Suprapubic skin (tissue), 4 donors: ENCODE measurements at regions not wholly inside any gene's neighbourhood (a gene's known extent, or its start where the extent isn't known, plus 50 kb on each side); places are given as distances from the start of the nearest gene placed in this dataset.

ENCODE experiments used
- DNase-seq, 2 donors: peaks; one replicate each; pipeline ENCODE4 v3.0.0-alpha.2; 2019; ENCODE audit warnings: low spot score in 2 of 2
- H3K27ac ChIP-seq: fragments of 200-600 bp; sonication (generic); one replicate; pipeline ENCODE4 v1.5.1; 2019
- H3K27me3 ChIP-seq: fragments of 200-600 bp; sonication (generic); one replicate; pipeline ENCODE4 v1.5.1; 2019
- H3K36me3 ChIP-seq: fragments of 200-600 bp; sonication (generic); one replicate; pipeline ENCODE4 v1.5.1; 2019
- H3K4me1 ChIP-seq: fragments of 200-600 bp; sonication (generic); one replicate; pipeline ENCODE4 v1.5.1; 2019
- H3K4me3 ChIP-seq: fragments of 200-600 bp; sonication (generic); one replicate; pipeline ENCODE4 v1.5.1; 2019; ENCODE audit warnings: mild to moderate bottlenecking
- H3K9me3 ChIP-seq: fragments of 200-600 bp; sonication (generic); one replicate; pipeline ENCODE4 v1.5.1; 2019
- EP300 ChIP-seq: sonication (generic); formaldehyde crosslinking; IDR thresholded peaks from one replicate; pipeline ENCODE4 v1.6.1; 2017; ENCODE audit warnings: antibody characterized with exemption
- POLR2A ChIP-seq, 2 donors: fragments of 450-650 bp; IDR thresholded peaks; one replicate each; pipeline ENCODE4 v1.6.1; 2017; ENCODE audit warnings: antibody characterized with exemption in 2 of 2, mild to moderate bottlenecking in 2 of 2, moderate library complexity in 2 of 2
- POLR2AphosphoS5 ChIP-seq, 3 donors: sonication (generic); formaldehyde crosslinking; IDR thresholded peaks; one replicate each; pipeline ENCODE4 v1.6.1; 2017; ENCODE audit warnings: antibody characterized with exemption in 3 of 3
- WGBS: methylation state at CpG from one replicate; pipeline ENCODE4 v1.1.5; 2018; 5-methylcytosine and 5-hydroxymethylcytosine counted together
- TF ChIP-seq, protein P1 (sequence below), 2 donors: fragments of 200-600 bp in 1 of 2; fragments of 450-650 bp in 1 of 2; sonication (generic) in 1 of 2; IDR thresholded peaks; one replicate each; pipeline ENCODE4 v1.5.1; 2016 to 2019; ENCODE audit warnings: antibody characterized with exemption in 2 of 2, mild to moderate bottlenecking in 1 of 2, moderate library complexity in 1 of 2

DNA sequence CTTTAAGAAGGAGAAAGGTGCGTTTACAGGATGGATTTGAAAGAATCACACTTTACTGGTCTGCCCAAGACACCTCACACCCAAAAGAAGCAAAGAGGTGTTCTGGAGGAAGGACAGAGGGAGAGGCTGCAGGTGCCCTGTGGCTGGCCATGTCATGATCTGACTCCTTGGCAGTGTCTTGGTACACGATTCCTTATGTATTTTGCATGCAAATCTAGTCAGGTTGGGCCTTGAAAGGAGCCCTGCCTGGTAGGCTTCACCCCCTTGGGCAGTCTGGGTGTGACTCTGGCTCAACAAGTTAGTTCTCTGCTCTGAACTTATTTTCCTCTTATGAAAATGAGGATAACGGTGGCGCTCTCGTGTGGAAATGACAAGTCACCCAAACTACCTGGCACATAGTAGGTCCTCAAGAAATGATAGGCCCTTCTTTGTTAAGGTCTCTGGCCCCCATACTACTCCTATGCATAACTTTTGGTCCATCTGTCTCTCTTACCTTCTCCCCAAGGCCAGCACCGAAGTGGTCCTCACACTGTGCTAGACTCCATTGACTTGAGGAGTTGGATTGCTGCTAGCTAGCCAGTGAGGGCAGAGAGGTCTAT, 212.5 kb downstream of the SEMA6A start:
- no peaks in the 10 kb centered on the region for H3K27me3 ChIP-seq
- H3K4me1 ChIP-seq: peaks cover 21% of the 10 kb centered on the region
- H3K9me3 ChIP-seq: no peaks in the 10 kb centered on the region
- no peaks in the 10 kb centered on the region for H3K36me3 ChIP-seq
- DNase-seq: no peak
- TF ChIP-seq POLR2A (IDR thresholded peaks at IDR 0.05) (no peak), POLR2AphosphoS5 (IDR thresholded peaks at IDR 0.05) (no peak), EP300 (no peak)
- TF ChIP-seq, protein P1, sequence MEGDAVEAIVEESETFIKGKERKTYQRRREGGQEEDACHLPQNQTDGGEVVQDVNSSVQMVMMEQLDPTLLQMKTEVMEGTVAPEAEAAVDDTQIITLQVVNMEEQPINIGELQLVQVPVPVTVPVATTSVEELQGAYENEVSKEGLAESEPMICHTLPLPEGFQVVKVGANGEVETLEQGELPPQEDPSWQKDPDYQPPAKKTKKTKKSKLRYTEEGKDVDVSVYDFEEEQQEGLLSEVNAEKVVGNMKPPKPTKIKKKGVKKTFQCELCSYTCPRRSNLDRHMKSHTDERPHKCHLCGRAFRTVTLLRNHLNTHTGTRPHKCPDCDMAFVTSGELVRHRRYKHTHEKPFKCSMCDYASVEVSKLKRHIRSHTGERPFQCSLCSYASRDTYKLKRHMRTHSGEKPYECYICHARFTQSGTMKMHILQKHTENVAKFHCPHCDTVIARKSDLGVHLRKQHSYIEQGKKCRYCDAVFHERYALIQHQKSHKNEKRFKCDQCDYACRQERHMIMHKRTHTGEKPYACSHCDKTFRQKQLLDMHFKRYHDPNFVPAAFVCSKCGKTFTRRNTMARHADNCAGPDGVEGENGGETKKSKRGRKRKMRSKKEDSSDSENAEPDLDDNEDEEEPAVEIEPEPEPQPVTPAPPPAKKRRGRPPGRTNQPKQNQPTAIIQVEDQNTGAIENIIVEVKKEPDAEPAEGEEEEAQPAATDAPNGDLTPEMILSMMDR (IDR thresholded peaks at IDR 0.05): no peak
- H3K27ac ChIP-seq: no peak overlapping the region
- H3K4me3 ChIP-seq: peak overlapping the region; percentile 40
- WGBS: 75% methylated on average over 6 of the region's 6 CpGs

DNA sequence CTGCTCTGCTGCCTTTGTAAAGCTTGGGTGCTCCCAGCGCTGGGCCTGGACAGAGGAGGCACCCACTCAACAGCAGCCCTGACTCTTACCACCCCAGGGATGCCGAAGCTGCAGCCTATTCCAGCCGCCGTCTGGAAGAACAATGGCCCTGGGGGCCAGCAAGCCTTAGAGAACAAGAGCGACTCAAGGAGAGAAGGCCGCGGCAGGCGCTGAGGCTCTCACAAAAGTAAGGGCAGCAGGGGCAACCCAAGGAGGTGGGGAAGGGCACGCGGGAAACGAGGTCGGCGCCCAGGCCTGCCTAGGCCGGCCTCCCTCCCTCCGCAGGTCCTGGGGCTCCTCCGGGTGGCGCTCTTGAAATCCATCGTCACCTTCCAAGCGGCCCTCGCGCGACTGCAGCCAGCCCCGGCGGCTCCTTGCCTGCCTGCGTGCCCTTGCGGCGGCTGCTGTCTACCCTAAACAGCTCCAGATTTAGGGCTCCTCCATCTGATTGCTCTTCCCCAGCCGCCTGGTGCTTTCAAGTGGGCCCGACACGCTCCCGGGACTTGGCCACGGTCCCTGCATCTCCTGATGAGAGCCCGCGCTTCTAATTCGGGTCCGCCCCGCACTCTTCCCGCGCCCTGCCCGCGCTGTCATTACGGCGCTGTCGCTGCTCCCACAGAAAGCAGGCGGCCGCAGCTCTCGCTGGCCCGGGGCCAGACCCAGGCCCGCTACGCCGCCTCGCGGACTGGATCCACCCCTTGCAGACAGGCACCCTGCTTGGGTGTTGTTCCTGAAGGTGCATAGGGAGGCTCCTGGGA, 213.3 kb downstream of the SEMA6A start:
- Histone ChIP-seq H3K4me1 (peaks cover 21% of the 10 kb centered on the region), H3K9me3 (no peaks in the 10 kb centered on the region), H3K27me3 (no peaks in the 10 kb centered on the region), H3K36me3 (no peaks in the 10 kb centered on the region), H3K4me3 (peak overlapping the region; percentile 40), H3K27ac (no peak overlapping the region)
- TF ChIP-seq POLR2AphosphoS5 (IDR thresholded peaks at IDR 0.05) (no peak), EP300 (no peak), POLR2A (IDR thresholded peaks at IDR 0.05) (no peak)
- TF ChIP-seq, protein P1 (IDR thresholded peaks at IDR 0.05): no peak
- WGBS: 41% methylated on average over 25 of the region's 53 CpGs
- DNase-seq: peak in 1 of 2 donors; percentile 63

DNA sequence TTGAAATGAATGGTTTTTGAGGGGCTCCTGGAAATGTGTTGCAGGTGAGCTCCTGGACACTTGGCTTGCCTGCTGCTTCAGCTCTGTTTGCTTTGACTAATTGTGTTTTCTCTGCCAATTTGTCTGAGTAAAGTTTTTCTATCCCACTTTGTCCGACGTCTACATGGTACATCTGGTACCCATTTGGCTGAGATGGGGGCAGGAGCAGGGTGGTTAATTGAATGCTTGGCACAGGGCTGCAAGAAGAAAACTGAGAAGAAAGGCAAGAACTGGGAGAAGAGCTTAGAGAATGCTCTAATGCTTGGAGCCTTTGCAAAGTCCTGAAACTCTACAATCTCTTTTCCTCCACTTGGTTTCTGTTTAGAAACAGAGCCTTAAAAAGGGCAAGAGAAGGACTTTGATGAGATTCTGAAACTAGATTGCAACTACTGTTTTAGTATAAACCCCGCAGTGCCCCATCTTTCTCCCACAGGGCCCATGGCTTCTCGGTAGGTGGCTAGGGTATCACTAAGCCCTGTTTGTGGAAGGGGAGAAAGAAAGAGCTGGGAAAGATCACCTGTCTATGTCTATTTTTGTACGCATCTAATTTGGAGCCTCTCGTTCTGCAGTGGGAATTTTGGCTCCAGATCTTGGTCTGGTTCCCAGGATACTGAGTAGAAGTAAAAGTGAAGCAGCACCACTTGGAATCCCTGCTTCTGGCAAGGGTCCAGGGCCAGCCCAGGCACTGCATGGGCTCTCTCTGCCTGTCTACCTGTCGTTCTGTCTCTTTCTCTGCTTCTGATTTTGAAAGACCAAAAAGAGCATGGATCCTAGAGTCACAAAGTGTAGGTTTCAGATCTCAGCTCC, 214.4 kb downstream of the SEMA6A start:
- no peaks in the 10 kb centered on the region for H3K27me3 ChIP-seq
- H3K4me1 ChIP-seq: peaks cover 21% of the 10 kb centered on the region
- H3K9me3 ChIP-seq: no peaks in the 10 kb centered on the region
- no peak for DNase-seq
- 38% methylated on average over 7 of the region's 7 CpGs for WGBS
- no peak overlapping the region for H3K27ac ChIP-seq
- H3K4me3 ChIP-seq: no peak overlapping the region
- no peak for TF ChIP-seq POLR2A (IDR thresholded peaks at IDR 0.05)
- no peak for TF ChIP-seq POLR2AphosphoS5 (IDR thresholded peaks at IDR 0.05)
- TF ChIP-seq EP300: no peak
- TF ChIP-seq, protein P1 (IDR thresholded peaks at IDR 0.05): no peak
- H3K36me3 ChIP-seq: no peaks in the 10 kb centered on the region

DNA sequence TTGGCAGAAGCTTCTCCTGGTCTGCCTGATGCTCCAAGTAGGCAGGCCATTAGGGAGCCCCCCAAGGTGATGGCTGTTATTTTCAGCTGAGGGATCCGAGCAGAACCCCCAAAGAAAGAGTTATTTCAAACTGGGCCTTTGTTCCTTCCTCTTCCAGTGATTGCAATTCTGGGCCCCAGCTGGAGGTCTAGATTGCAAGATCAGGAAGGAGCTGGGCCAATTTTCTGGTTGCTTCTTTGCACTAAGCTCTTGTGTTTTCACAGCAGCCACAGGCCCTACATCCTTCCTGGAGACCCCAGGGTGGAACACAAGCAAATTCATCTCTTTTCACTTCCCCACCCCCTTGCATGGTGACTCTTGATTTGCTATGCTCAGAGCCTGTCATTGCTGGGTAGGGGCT, 215.0 kb downstream of the SEMA6A start:
- Histone ChIP-seq H3K27ac (no peak overlapping the region), H3K27me3 (no peaks in the 10 kb centered on the region), H3K4me1 (peaks cover 21% of the 10 kb centered on the region), H3K4me3 (no peak overlapping the region), H3K36me3 (no peaks in the 10 kb centered on the region), H3K9me3 (no peaks in the 10 kb centered on the region)
- 88% methylated on average over 1 of the region's 1 CpG for WGBS
- DNase-seq: no peak
- no peak for TF ChIP-seq POLR2AphosphoS5 (IDR thresholded peaks at IDR 0.05)
- no peak for TF ChIP-seq EP300
- TF ChIP-seq, protein P1 (IDR thresholded peaks at IDR 0.05): no peak
- TF ChIP-seq POLR2A (IDR thresholded peaks at IDR 0.05): no peak
